ENCODE measurements at regions not wholly inside any gene's neighbourhood (a gene's known extent, or its start where the extent isn't known, plus 50 kb on each side); places are given as distances from the start of the nearest gene placed in this dataset.

DNA sequence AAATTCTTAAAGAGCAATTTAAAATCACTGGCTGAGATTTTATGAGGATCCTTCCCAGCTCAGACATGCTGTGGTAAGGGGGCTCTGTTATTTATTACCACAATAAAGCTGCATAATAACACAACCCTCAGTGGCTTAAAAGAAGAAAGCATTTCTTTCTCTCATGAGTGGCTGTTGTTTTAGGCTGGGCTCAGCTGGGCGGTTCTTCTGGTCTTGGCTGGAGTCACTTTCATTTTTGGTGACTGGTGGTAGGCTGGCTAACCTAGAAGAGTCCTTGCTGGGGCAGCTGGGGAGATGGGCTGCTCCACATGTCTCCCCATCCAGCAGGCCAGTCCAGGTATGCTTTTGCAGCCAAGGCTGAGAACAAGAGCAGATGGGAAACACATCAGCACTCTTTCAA lies 113.0 kb upstream of the MSX1 start:
- no peak for DNase-seq

DNA sequence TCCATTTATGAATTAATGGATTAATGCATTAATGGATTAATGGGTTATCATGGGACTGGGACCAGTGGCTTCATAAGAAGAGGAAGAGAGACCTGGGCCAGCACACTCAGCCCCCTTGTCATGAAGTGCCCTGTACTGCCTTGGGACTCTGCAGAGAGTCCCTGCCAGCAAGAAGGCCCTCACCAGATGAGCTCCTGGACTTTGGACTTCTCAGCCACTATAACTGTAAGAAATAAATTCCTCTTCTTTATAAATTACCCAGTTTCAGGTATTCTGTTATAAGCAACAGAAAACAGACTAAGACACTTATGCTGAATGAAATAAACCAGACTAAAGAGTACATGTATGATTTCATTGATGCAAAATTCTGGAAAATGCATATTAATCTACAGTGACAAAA lies 119.4 kb upstream of the MSX1 start:
- DNase-seq, result no peak

- peak in 1 of 58 donors; percentile 13 for DNase-seq
These were observed 123.6 kb upstream of the MSX1 start for GRCh38 chr4:4735870-4736269.

GRCh38 chr4:4735136-4735750 lies 124.2 kb upstream of the MSX1 start:
- no peak for DNase-seq

DNA sequence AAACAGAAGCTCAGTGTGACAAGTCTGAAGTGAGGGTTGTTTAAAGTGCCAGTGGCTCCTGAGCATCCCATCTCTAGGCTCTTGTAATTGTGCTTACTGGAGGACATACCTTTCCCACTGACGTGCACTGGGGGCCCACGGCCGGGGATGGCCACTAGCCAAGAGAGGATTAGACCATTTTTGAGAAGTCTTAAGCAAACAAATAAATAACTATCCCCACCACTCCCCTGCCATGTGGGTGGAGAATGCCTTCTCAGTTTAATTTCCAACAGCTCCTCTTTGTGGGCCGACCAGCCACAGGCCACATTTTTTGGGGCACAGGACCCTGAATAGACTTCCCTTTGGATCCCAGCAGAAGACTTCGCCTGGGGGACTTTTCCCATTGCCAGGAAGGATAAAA lies 125.0 kb upstream of the MSX1 start:
- DNase-seq, result no peak

GRCh38 chr4:4733663-4734062 lies 125.8 kb upstream of the MSX1 start:
- no peak for DNase-seq

GRCh38 chr4:4730249-4730648 lies 129.2 kb upstream of the MSX1 start:
- no peak for DNase-seq

GRCh38 chr4:4729206-4729605 lies 130.3 kb upstream of the MSX1 start:
- no peak for DNase-seq

DNA sequence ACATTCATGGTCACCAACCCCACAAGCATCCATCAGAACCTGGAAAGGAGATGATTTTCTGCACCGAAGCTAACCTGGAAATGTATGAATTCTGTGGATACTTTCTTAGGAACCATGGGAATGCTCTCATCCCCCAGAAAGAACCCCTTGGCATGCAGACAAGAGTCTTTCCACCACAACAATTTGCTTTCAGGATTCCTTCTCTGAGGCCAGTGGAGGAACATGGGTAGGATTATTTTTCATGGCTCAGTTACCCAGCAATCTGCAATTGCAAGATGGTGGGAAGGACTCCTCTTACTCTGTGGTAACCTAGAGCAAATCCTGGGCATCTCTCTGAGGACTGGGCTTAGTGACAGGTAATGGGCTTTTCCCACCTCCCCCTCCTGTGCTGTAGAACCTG lies 131.9 kb upstream of the MSX1 start:
- DNase-seq, result no peak

DNA sequence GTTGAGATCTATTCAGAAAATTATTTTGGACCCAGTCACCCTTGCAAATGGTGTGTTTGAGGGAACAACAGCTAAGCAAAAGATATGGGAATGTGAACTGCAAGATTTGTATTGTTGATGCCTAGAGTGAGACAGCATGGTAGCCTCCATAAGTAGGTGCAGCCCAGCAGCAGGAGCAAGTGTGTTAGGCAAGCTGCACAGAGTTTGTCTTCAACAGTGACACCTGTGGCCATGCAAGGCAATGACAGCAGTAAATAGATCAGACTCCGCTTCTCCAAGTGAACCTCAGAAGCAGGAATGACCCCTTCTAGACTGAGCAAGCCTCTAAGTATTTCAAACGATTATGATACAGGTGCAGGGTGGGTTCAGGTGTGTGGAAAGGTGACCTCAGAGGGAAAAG lies 133.4 kb upstream of the MSX1 start:
- no peak for DNase-seq

- no peak for DNase-seq
These were observed 135.1 kb upstream of the MSX1 start for GRCh38 chr4:4724321-4724720.

- no peak for DNase-seq
These were observed 137.8 kb upstream of the MSX1 start for GRCh38 chr4:4721636-4722035.

DNA sequence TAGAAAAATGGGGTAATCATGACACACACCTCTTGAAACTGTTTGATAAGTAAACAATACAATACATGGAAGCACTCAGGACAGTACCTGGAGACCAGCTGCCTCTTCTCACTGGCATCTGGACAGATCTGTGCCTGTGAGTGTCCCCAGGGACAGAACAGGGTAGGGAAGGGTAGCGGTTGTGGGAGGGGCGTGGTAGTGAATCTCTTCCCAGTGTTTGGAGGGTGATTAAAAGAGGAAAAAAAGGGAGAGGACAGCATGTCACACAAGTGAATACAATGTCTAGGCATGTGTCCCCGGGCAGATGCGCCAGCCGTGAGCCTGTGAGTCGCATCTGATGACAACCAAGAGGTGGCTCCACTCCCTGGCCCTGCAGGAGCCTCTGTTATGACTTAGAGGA lies 138.8 kb upstream of the MSX1 start:
- no peak for DNase-seq

DNA sequence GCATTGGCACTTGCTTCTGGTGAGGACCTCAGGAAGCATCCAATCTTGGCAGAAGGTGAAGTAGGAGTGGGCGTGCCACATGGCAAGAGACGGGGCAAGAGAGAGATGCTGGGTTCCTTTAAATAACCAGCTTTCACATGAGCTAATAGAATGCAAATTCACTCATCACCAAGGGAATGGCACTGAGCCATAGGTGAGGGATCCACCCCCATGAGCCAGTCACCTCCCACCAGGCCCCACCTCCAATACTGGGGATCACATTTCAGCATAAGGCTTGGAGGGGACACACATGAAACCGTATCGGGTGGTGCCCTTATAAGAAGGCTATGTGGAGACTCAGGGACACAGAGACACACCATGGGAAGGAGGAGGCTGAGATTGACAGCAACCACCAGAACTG lies 140.0 kb upstream of the MSX1 start:
- DNase-seq, result peak in 1 of 58 donors; percentile 21

- no peak for DNase-seq
These were observed 141.8 kb upstream of the MSX1 start for GRCh38 chr4:4717692-4718091.

- no peak for DNase-seq
These were observed 145.1 kb upstream of the MSX1 start for GRCh38 chr4:4714331-4714730.

GRCh38 chr4:4712800-4713528 lies 146.5 kb upstream of the MSX1 start:
- DNase-seq, result no peak

DNA sequence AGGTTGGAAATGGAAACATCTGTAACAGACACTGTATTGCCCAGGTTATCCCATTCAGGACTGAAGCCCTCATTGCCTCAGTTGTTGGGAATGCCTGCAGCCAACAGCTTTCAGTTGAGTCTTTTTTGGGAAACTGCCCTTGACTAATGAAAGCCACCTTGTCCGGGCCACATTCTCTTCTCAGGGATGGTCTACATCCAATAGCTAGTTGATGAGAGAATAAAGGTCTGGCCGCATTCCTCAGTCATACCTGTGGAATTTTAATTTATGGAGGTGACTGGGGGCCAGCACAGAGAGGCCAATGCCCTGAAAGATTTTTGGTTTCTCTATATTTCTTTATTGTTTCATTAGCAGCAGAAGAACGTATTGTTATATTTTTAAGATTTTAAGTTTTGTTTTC lies 147.6 kb upstream of the MSX1 start:
- DNase-seq, result no peak

GRCh38 chr4:4709736-4710135 lies 149.7 kb upstream of the MSX1 start:
- DNase-seq, result no peak

DNA sequence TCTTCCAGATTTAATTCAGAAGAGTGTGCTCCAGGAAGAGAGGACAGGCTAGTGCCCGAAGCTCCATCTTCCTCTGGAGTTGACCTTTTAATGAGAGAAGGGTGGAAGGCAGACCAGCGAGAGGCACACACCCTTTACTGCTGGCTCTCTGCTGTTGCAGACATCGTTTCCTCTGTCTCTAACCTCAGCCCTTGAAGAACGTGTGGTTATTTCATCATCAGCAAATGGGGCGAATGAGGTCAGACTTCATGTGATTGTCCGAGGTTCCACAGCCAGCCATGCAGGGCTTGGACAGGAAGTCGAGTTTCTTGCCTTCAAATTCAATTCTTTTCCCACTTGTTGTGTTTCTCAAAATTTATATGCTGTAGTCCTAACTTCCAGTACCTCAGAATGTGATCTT lies 155.2 kb upstream of the MSX1 start:
- DNase-seq, result no peak

DNA sequence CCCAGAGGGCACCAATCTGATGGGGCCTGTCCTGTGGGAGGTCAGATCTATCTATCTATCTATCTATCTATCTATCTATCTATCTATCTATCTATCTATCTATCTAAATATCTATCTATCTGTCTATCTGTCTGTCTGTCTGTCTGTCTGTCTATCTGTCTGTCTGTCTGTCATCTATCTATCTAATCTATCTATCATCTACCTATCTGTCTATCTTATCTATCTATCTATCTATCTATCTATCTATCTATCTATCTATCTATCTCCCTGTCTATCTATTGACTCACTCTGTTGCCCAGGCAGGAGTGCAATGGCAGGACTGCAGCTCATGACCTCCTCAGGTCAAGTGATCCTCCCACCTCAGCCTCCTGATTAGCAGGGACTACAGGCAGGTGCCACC lies 155.7 kb upstream of the STX18 start:
- DNase-seq, result no peak

DNA sequence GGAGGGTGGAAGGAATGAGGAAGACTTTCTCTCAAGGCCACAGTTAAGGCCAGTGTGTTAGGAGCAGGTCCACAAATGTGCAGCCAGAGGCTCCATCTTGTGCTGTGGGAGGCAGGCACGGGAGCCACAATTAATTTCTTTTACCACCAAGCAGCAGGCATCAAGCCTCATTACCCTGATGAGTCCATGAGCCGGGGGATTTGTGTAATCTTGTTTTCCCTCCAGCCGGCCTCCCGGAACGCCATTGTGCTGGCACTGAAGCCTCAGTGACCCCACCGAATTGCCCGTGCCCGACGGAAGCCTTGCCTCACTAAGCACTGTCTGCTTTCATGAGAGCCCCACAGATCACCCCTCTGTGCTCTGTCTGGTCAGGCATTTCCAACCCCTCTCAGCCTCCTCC lies 154.7 kb upstream of the STX18 start:
- DNase-seq, result no peak

DNA sequence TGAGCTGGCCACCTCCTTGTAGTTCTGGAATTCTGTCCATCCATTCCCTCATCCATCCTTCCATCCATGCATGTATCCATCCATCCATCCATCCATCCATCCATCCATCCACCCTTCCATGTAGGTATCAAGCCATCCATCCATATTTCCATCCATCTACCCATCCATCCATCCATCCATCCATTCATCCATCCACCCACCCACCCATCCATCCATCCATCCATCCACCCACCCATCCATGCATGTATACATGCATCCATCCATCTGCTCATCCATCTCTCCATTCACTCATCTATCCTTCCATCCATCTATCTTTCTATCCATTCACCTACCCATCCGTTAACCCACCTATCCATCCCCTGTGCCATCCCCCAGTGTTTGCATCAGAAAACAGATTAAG lies 153.6 kb upstream of the STX18 start:
- no peak for DNase-seq

GRCh38 chr4:4694827-4695226 lies 153.0 kb upstream of the STX18 start:
- DNase-seq, result no peak

Measured in anterior cingulate cortex (tissue), 58 donors.